ENCODE measurements at regions not wholly inside any gene's neighbourhood (a gene's known extent, or its start where the extent isn't known, plus 50 kb on each side); places are given as distances from the start of the nearest gene placed in this dataset.
"Not testable (repeated sequence)": the region's sequence is repeated elsewhere in the genome, so short reads cannot be mapped to it uniquely, and the experiment has no call there.

DNA sequence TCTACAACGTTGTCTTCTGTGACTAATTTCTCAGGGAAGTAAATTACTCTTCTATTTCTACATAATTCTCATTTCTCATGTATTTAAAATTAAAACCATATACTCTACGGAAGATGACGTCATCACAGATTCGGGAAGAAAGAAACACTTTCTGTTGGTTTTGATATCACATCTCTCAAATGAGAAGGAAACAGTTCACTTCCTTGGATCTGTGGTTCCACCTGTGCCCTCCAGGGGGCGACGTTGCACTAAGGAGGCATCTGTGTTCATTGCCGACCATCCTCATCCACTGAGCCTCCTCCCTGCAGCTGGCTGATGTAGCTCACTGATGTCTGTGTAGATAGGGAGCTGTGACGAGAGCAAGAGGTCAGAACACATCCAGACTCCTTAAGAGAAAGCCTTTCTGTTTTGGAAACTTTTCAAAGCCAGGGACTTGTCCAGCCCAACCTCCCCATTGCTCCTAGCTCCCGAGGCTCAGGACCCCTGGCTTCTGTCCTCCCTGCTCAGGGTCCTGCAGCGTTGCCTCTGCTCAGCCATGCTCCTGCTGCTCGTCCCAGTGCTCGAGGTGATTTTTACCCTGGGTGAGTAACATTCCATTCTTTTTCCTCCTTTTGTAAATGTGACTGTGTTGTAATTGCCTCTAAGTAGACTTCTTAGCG is 172.7 kb upstream of the OR4E1 start:
- Histone ChIP-seq H3K9ac (ENCODE audit: insufficient read length, low read depth) (no peak overlapping the region), H3K36me3 (ENCODE audit: insufficient read depth, insufficient read length, low read length) (no peaks in the 10 kb centered on the region), H3K9me3 (ENCODE audit: insufficient read depth, low read length) (no peaks in the 10 kb centered on the region), H3K27me3 (ENCODE audit: insufficient read depth, insufficient read length) (no peaks in the 10 kb centered on the region), H3K4me3 (ENCODE audit: insufficient read length, low read depth) (no peak overlapping the region), H3K4me1 (ENCODE audit: insufficient read depth, insufficient read length) (no peaks in the 10 kb centered on the region)
- peak; percentile 3 for DNase-seq (ENCODE audit: low read depth, low spot score)
- TF ChIP-seq SUZ12 (IDR thresholded peaks at IDR 0.05; ENCODE audit: extremely low read depth, insufficient read depth, insufficient read length) (no peak), YY1 (IDR thresholded peaks at IDR 0.05; ENCODE audit: insufficient read depth, insufficient read length) (no peak), ZNF274 (IDR thresholded peaks at IDR 0.05; ENCODE audit: low read depth, low read length) (no peak)

DNA sequence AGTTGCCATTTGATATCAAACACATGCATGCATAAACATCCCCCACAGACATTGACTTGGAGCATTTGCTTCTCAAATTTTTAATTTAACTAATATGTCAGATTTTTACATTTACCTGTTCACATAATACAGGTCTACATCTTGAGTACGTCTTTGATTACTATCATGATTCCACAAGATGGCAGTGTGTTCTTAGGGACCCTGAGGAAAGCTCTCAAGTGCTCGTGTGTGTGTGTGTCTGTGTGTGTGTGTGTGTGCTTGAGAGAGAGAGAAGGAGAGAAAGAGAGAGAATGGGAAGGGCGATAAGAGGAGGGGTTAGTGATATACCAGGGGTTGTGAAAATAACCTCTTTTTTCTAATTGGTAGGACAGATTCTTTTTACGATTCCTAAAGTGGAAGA is 167.1 kb upstream of the OR4E1 start:
- Histone ChIP-seq H3K9ac (ENCODE audit: insufficient read length, low read depth) (no peak overlapping the region), H3K4me3 (ENCODE audit: insufficient read length, low read depth) (no peak overlapping the region), H3K4me1 (ENCODE audit: insufficient read depth, insufficient read length) (no peaks in the 10 kb centered on the region), H3K9me3 (ENCODE audit: insufficient read depth, low read length) (peaks cover 1% of the 10 kb centered on the region; the same call in 1 of the 2 replicates), H3K27me3 (ENCODE audit: insufficient read depth, insufficient read length) (no peaks in the 10 kb centered on the region), H3K36me3 (ENCODE audit: insufficient read depth, insufficient read length, low read length) (no peaks in the 10 kb centered on the region)
- TF ChIP-seq ZNF274 (IDR thresholded peaks at IDR 0.05; ENCODE audit: low read depth, low read length) (no peak), SUZ12 (IDR thresholded peaks at IDR 0.05; ENCODE audit: extremely low read depth, insufficient read depth, insufficient read length) (no peak), YY1 (IDR thresholded peaks at IDR 0.05; ENCODE audit: insufficient read depth, insufficient read length) (no peak)
- DNase-seq (ENCODE audit: low read depth, low spot score), result no peak

DNA sequence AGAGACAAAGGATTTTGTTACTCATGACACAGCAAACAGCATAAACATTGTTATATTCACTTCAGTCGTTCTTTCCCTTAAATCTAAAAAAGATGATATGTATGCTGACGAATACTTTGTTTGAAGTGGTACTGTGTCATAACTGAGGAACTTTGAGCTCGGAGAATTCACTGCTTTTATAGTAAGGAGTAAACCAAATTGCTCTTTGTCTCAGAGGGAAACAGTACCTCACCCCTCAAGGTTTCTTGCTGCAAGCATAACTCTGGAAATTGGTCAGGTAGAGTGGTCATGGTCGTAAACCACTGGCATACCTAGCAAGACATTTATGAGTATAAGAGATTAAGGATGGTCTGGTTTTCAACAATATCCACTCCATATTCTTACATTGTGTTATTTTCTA is 160.2 kb upstream of the OR4E1 start:
- H3K9ac ChIP-seq (ENCODE audit: insufficient read length, low read depth), result no peak overlapping the region
- no peak for DNase-seq (ENCODE audit: low read depth, low spot score)
- H3K4me1 ChIP-seq (ENCODE audit: insufficient read depth, insufficient read length), result no peaks in the 10 kb centered on the region
- no peaks in the 10 kb centered on the region for H3K27me3 ChIP-seq (ENCODE audit: insufficient read depth, insufficient read length)
- no peak overlapping the region for H3K4me3 ChIP-seq (ENCODE audit: insufficient read length, low read depth)
- peaks cover 14% of the 10 kb centered on the region; the same call in 1 of the 2 replicates for H3K9me3 ChIP-seq (ENCODE audit: insufficient read depth, low read length)
- no peaks in the 10 kb centered on the region for H3K36me3 ChIP-seq (ENCODE audit: insufficient read depth, insufficient read length, low read length)
- TF ChIP-seq SUZ12 (IDR thresholded peaks at IDR 0.05; ENCODE audit: extremely low read depth, insufficient read depth, insufficient read length), result no peak

DNA sequence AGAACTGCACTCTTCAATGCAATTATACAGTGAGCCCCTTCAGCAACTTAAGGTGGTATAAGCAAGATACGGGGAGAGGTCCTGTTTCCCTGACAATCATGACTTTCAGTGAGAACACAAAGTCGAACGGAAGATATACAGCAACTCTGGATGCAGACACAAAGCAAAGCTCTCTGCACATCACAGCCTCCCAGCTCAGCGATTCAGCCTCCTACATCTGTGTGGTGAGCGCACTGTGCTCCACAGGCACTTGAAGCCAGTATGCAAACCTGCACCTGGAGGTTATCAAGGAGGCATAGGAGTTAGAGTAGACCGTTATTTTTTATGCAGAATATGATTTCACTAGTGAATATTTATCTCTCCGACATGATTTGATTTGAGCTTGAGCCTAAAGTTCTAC is 152.2 kb upstream of the OR4E1 start:
- no peaks in the 10 kb centered on the region for H3K9me3 ChIP-seq (ENCODE audit: insufficient read depth, low read length)

DNA sequence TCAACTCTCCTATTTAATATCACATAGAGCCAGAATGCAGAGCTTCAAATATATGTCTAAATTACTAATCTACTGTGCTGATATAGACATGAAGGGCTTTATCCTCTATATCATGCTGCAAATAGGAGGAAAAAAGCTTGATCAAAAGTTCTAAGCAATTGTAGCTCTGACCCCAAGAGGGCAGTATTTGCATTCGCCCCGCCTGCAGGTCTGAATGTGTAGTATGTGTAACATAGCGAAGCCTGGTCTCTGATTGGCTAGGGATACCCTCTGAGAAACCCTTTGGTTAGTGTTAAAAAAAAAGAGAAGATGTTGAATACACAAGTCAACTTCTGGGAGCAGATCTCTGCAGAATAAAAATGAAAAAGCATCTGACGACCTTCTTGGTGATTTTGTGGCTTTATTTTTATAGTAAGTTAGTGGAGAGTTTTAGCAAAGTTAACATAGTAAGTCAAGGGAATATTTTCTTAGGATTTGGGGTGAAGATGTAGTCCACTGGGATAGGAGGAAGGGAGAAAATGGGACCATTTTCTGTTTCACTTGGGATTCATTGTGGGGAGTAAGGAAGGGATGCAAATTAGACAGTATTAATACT is 151.6 kb upstream of the OR4E1 start:
- Histone ChIP-seq H3K4me1 (ENCODE audit: insufficient read depth, insufficient read length) (no peaks in the 10 kb centered on the region), H3K9me3 (ENCODE audit: insufficient read depth, low read length) (no peaks in the 10 kb centered on the region), H3K9ac (ENCODE audit: insufficient read length, low read depth) (no peak overlapping the region), H3K27me3 (ENCODE audit: insufficient read depth, insufficient read length) (no peaks in the 10 kb centered on the region), H3K36me3 (ENCODE audit: insufficient read depth, insufficient read length, low read length) (no peaks in the 10 kb centered on the region), H3K4me3 (ENCODE audit: insufficient read length, low read depth) (no peak overlapping the region)
- peak; percentile 33 for DNase-seq (ENCODE audit: low read depth, low spot score)
- TF ChIP-seq YY1 (IDR thresholded peaks at IDR 0.05; ENCODE audit: insufficient read depth, insufficient read length) (no peak), SUZ12 (IDR thresholded peaks at IDR 0.05; ENCODE audit: extremely low read depth, insufficient read depth, insufficient read length) (no peak), ZNF274 (IDR thresholded peaks at IDR 0.05; ENCODE audit: low read depth, low read length) (no peak)

More for the DNA sequence above, 152.2 kb upstream of the OR4E1 start:
- H3K9ac ChIP-seq (ENCODE audit: insufficient read length, low read depth), result no peak overlapping the region
- no peaks in the 10 kb centered on the region for H3K4me1 ChIP-seq (ENCODE audit: insufficient read depth, insufficient read length)
- H3K4me3 ChIP-seq (ENCODE audit: insufficient read length, low read depth), result no peak overlapping the region
- no peaks in the 10 kb centered on the region for H3K27me3 ChIP-seq (ENCODE audit: insufficient read depth, insufficient read length)
- TF ChIP-seq SUZ12 (IDR thresholded peaks at IDR 0.05; ENCODE audit: extremely low read depth, insufficient read depth, insufficient read length) (no peak), ZNF274 (IDR thresholded peaks at IDR 0.05; ENCODE audit: low read depth, low read length) (no peak), YY1 (IDR thresholded peaks at IDR 0.05; ENCODE audit: insufficient read depth, insufficient read length) (no peak)
- H3K36me3 ChIP-seq (ENCODE audit: insufficient read depth, insufficient read length, low read length), result no peaks in the 10 kb centered on the region
- no peak for DNase-seq (ENCODE audit: low read depth, low spot score)

DNA sequence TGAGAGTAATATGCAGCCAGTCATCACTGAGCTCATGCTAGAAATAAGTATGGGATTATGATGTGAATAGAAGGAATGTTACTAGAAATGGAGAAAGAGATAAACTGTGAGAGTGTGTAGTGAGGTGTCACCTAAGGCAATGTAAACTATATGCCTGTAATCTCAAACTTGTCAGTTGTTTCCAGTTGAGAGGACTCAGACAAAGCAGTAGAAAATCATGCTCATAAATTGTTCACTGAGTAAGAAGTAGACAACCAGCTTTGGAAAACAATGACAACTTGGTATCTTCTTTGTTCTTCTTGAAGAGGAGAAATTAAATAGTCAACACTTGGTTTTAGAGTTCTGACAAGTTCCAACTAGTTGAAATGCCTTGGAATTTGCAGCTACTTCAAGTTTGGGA is 148.5 kb upstream of the OR4E1 start:
- TF ChIP-seq YY1 (IDR thresholded peaks at IDR 0.05; ENCODE audit: insufficient read depth, insufficient read length), result no peak
- no peak for TF ChIP-seq SUZ12 (IDR thresholded peaks at IDR 0.05; ENCODE audit: extremely low read depth, insufficient read depth, insufficient read length)
- no peak for TF ChIP-seq ZNF274 (IDR thresholded peaks at IDR 0.05; ENCODE audit: low read depth, low read length)
- Histone ChIP-seq H3K36me3 (ENCODE audit: insufficient read depth, insufficient read length, low read length) (no peaks in the 10 kb centered on the region), H3K9ac (ENCODE audit: insufficient read length, low read depth) (no peak overlapping the region), H3K9me3 (ENCODE audit: insufficient read depth, low read length) (no peaks in the 10 kb centered on the region), H3K27me3 (ENCODE audit: insufficient read depth, insufficient read length) (no peaks in the 10 kb centered on the region), H3K4me1 (ENCODE audit: insufficient read depth, insufficient read length) (no peaks in the 10 kb centered on the region), H3K4me3 (ENCODE audit: insufficient read length, low read depth) (no peak overlapping the region)
- DNase-seq (ENCODE audit: low read depth, low spot score), result no peak

DNA sequence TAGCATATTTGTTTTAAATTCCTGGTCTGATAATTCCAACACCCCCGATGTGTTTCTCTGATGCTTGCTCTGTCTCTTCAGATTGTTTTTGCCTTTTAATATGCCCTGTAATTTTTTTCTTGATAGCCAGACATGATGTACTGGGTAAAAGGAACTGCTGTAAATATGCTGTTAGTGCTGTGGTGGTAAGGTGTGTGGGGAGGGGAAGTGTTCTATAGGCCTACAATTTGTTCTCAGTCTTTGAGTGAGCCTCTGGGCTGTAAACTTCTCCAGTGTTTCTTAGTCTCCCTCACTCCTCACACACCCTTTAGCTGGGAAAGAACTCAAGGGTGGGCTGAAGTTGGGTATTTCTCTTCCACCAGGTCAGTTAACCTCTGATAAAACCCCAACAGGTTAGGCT is 147.0 kb upstream of the OR4E1 start:
- Histone ChIP-seq H3K9ac (ENCODE audit: insufficient read length, low read depth) (no peak overlapping the region), H3K9me3 (ENCODE audit: insufficient read depth, low read length) (no peaks in the 10 kb centered on the region), H3K36me3 (ENCODE audit: insufficient read depth, insufficient read length, low read length) (no peaks in the 10 kb centered on the region), H3K4me1 (ENCODE audit: insufficient read depth, insufficient read length) (no peaks in the 10 kb centered on the region), H3K4me3 (ENCODE audit: insufficient read length, low read depth) (no peak overlapping the region), H3K27me3 (ENCODE audit: insufficient read depth, insufficient read length) (no peaks in the 10 kb centered on the region)
- TF ChIP-seq YY1 (IDR thresholded peaks at IDR 0.05; ENCODE audit: insufficient read depth, insufficient read length) (no peak), SUZ12 (IDR thresholded peaks at IDR 0.05; ENCODE audit: extremely low read depth, insufficient read depth, insufficient read length) (no peak), ZNF274 (IDR thresholded peaks at IDR 0.05; ENCODE audit: low read depth, low read length) (no peak)
- no peak for DNase-seq (ENCODE audit: low read depth, low spot score)

DNA sequence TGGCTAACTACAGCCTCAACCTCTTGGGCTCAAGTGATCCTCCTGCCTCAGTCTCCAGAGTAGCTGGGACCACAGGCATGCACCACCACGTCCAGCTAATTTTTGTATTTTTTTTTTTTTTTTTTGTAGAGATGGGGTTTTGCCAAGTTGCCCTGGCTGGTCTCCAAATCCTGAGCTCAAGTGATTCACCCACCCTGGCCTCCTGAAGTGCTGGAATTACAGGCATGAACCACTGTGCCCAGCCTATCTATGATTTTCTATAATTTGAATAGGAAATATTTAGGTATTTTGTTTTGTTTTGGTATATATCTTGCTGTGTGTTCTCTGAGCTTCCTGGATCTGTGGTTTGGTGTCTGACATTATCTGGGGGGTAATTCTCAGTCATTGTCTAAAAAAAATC is 146.3 kb upstream of the OR4E1 start:
- H3K9me3 ChIP-seq (ENCODE audit: insufficient read depth, low read length); DNase-seq (ENCODE audit: low read depth, low spot score); H3K4me1 ChIP-seq (ENCODE audit: insufficient read depth, insufficient read length); H3K9ac ChIP-seq (ENCODE audit: insufficient read length, low read depth); H3K36me3 ChIP-seq (ENCODE audit: insufficient read depth, insufficient read length, low read length); H3K27me3 ChIP-seq (ENCODE audit: insufficient read depth, insufficient read length); H3K4me3 ChIP-seq (ENCODE audit: insufficient read length, low read depth): not testable (repeated sequence)

DNA sequence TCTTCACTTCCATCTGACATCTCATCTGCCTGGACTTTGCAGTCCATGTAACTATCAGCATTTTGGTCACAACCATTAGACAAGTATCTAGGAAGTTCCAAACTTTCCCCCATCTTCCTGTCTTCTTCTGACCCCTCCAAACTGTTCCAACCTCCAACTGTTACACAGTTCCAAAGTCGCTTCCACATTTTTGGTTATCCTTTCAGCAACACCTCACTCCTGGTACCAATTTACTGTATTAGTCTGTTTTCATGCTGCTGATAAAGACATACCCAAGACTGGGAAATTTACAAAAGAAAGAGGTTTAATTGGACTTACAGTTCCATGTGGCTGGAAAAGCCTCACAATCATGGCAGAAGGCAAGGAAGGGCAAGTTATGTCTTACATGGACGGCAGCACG is 143.4 kb upstream of the OR4E1 start:
- not testable (repeated sequence) for H3K4me1 ChIP-seq (ENCODE audit: insufficient read depth, insufficient read length); DNase-seq (ENCODE audit: low read depth, low spot score); H3K27me3 ChIP-seq (ENCODE audit: insufficient read depth, insufficient read length); H3K9me3 ChIP-seq (ENCODE audit: insufficient read depth, low read length); H3K36me3 ChIP-seq (ENCODE audit: insufficient read depth, insufficient read length, low read length); H3K9ac ChIP-seq (ENCODE audit: insufficient read length, low read depth); H3K4me3 ChIP-seq (ENCODE audit: insufficient read length, low read depth)

Data from NT2/D1 (cell line).